ENCODE measurements at regions not wholly inside any gene's neighbourhood (a gene's known extent, or its start where the extent isn't known, plus 50 kb on each side); places are given as distances from the start of the nearest gene placed in this dataset.

DNA sequence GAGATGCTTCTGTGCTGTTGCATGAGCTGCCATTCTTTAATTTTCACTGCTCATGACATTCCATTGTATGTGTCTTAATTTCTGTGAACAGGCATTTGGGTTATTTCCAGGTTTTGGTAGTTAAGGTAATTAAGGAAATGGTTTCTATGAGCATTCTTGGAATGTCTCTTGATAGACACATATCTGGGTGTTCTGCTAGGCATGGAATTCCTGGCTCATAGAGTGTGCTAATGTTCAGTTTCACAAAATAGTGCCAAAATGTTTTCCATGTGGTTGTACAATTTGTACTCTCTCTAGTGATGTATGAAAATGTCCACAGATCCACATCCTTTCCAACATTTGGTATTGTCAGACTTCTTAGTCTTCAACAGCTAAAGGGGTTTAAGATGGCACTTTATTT lies 680.9 kb upstream of the SGCG start:
- intact Hi-C loops (cut with DNase I) = no loop called here
- Histone ChIP-seq H3K4me1 (no peaks in the 10 kb centered on the region), H3K4me3 (no peak overlapping the region), H3K9me3 (no peaks in the 10 kb centered on the region), H3K27ac (no peak overlapping the region), H3K27me3 (no peaks in the 10 kb centered on the region), H3K36me3 (no peaks in the 10 kb centered on the region)
- FAIRE-seq = no peak
- DNase-seq = no peak
- no peak for ATAC-seq
- no peak for TF ChIP-seq CTCF (IDR thresholded peaks at IDR 0.05)

- Histone ChIP-seq H3K4me3 (no peak overlapping the region), H3K27me3 (peaks cover 0 to 3% (median 0%) of the 10 kb centered on the region in 4 donors), H3K36me3 (no peaks in the 10 kb centered on the region), H3K4me1 (no peaks in the 10 kb centered on the region), H3K27ac (no peak overlapping the region), H3K9me3 (no peaks in the 10 kb centered on the region)
- FAIRE-seq = no peak
- no peak for DNase-seq
- no peak for TF ChIP-seq CTCF (IDR thresholded peaks at IDR 0.05)
- intact Hi-C loops (cut with DNase I) = no loop called here
- no peak for ATAC-seq
- WGBS, 2 donors = 27 to 31% methylated on average over 4 of the region's 4 CpGs
Observed at GRCh38 chr13:22505489-22505888, 675.3 kb upstream of the SGCG start.

- TF ChIP-seq CTCF (IDR thresholded peaks at IDR 0.05) = no peak
- intact Hi-C loops (cut with DNase I) = no loop called here
- no peak overlapping the region for H3K4me3 ChIP-seq
- ATAC-seq (no peak), DNase-seq (no peak), FAIRE-seq (no peak)
- no peak overlapping the region for H3K27ac ChIP-seq
- no peaks in the 10 kb centered on the region for H3K9me3 ChIP-seq
- H3K36me3 ChIP-seq = no peaks in the 10 kb centered on the region
- 64 to 70% methylated on average over 8 of the region's 8 CpGs for WGBS, 2 donors
- H3K4me1 ChIP-seq = no peaks in the 10 kb centered on the region
- H3K27me3 ChIP-seq = peaks cover 0 to 3% (median 0%) of the 10 kb centered on the region in 4 donors
Observed at GRCh38 chr13:22506096-22506691, 674.6 kb upstream of the SGCG start.

GRCh38 chr13:22517544-22517943 lies 663.2 kb upstream of the SGCG start:
- TF ChIP-seq CTCF (IDR thresholded peaks at IDR 0.05) = no peak
- Histone ChIP-seq H3K4me1 (peaks cover 0 to 4% (median 0%) of the 10 kb centered on the region in 3 donors), H3K4me3 (no peak overlapping the region), H3K27me3 (no peaks in the 10 kb centered on the region), H3K27ac (no peak overlapping the region), H3K36me3 (no peaks in the 10 kb centered on the region), H3K9me3 (no peaks in the 10 kb centered on the region)
- WGBS, 2 donors = 7 to 18% methylated on average over 3 of the region's 3 CpGs
- intact Hi-C loops (cut with DNase I) = no loop called here
- DNase-seq (no peak), FAIRE-seq (no peak), ATAC-seq (peak in 3 of 4 donors; percentile 67 to 87 (median 71))

- FAIRE-seq = no peak
- no peak for DNase-seq
- TF ChIP-seq CTCF (IDR thresholded peaks at IDR 0.05) = no peak
- Histone ChIP-seq H3K4me1 (no peaks in the 10 kb centered on the region), H3K36me3 (no peaks in the 10 kb centered on the region), H3K27ac (no peak overlapping the region), H3K9me3 (no peaks in the 10 kb centered on the region), H3K27me3 (no peaks in the 10 kb centered on the region), H3K4me3 (no peak overlapping the region)
- WGBS, 2 donors = 73 to 77% methylated on average over 4 of the region's 4 CpGs
- intact Hi-C loops (cut with DNase I) = no loop called here
- ATAC-seq = no peak
Observed at GRCh38 chr13:22536851-22537250, 643.9 kb upstream of the SGCG start.
